ENCODE measurements at regions not wholly inside any gene's neighbourhood (a gene's known extent, or its start where the extent isn't known, plus 50 kb on each side); places are given as distances from the start of the nearest gene placed in this dataset.

GRCh38 chr15:35596285-35596684 lies 50.3 kb upstream of the DPH6 start:
- Histone ChIP-seq H3K36me3 (replicated peaks in 1 of 2; ENCODE audit: control insufficient read depth in 2 of 2, insufficient read depth in 2 of 2, low read length in 2 of 2) (no peaks in the 10 kb centered on the region), H3K4me2 (ENCODE audit: insufficient read depth, low read length, poor library complexity, severe bottlenecking) (no peak overlapping the region), H2BK5ac (ENCODE audit: low read length) (no peak overlapping the region), H3K23ac (ENCODE audit: low read depth, low read length, poor library complexity) (no peak overlapping the region), H3K9ac (ENCODE audit: low read depth, low read length, poor library complexity) (no peak overlapping the region), H3K79me1 (ENCODE audit: low read depth, low read length) (no peaks in the 10 kb centered on the region), H4K91ac (ENCODE audit: low read depth, low read length, poor library complexity) (no peak overlapping the region), H2AK5ac (ENCODE audit: low read depth, low read length) (no peak overlapping the region), H3K9me3 (replicated peaks in 1 of 2; ENCODE audit: control insufficient read depth in 2 of 2, insufficient read depth in 1 of 2, low read depth in 1 of 2, low read length in 2 of 2) (no peaks in the 10 kb centered on the region), H4K8ac (ENCODE audit: low read depth, low read length) (no peak overlapping the region), H3K4ac (ENCODE audit: low read length) (no peak overlapping the region), H2BK15ac (ENCODE audit: low read length) (no peak overlapping the region), H2AFZ (ENCODE audit: low read length) (no peak overlapping the region), H3K27me3 (ENCODE audit: control insufficient read depth in 3 of 3, insufficient read depth in 3 of 3, low read depth in 1 of 3, low read length in 3 of 3) (no peaks in the 10 kb centered on the region), H3K14ac (ENCODE audit: low read length) (no peak overlapping the region), H2BK120ac (ENCODE audit: low read depth, low read length) (no peak overlapping the region), H2BK12ac (ENCODE audit: low read length) (no peak overlapping the region), H3K4me3 (ENCODE audit: low read length in 2 of 2) (no peak overlapping the region), H3K4me1 (ENCODE audit: control insufficient read depth in 2 of 2, insufficient read depth in 1 of 2, low read depth in 1 of 2, low read length in 2 of 2) (peaks cover 0 to 2% of the 10 kb centered on the region in 2 donors), H3K27ac (replicated peaks; ENCODE audit: low read length) (no peak overlapping the region), H3K18ac (ENCODE audit: low read length) (no peak overlapping the region)
- DNase-seq (ENCODE audit: low spot score): no peak
- WGBS, 2 donors (ENCODE audit: extremely low coverage in 2 of 2, insufficient read length in 2 of 2, insufficient replicate concordance in 1 of 2): no CpG with 5 or more reads among the region's 1 CpG

- Histone ChIP-seq H3K9me3 (replicated peaks in 1 of 2; ENCODE audit: control insufficient read depth in 2 of 2, insufficient read depth in 1 of 2, low read depth in 1 of 2, low read length in 2 of 2) (no peaks in the 10 kb centered on the region), H3K27ac (replicated peaks; ENCODE audit: low read length) (no peak overlapping the region), H3K9ac (ENCODE audit: low read depth, low read length, poor library complexity) (no peak overlapping the region), H3K4me1 (ENCODE audit: control insufficient read depth in 2 of 2, insufficient read depth in 1 of 2, low read depth in 1 of 2, low read length in 2 of 2) (peaks cover 0 to 2% of the 10 kb centered on the region in 2 donors), H2BK15ac (ENCODE audit: low read length) (no peak overlapping the region), H3K79me1 (ENCODE audit: low read depth, low read length) (no peaks in the 10 kb centered on the region), H3K23ac (ENCODE audit: low read depth, low read length, poor library complexity) (no peak overlapping the region), H3K36me3 (replicated peaks in 1 of 2; ENCODE audit: control insufficient read depth in 2 of 2, insufficient read depth in 2 of 2, low read length in 2 of 2) (no peaks in the 10 kb centered on the region), H2AK5ac (ENCODE audit: low read depth, low read length) (no peak overlapping the region), H2BK120ac (ENCODE audit: low read depth, low read length) (no peak overlapping the region), H3K4me2 (ENCODE audit: insufficient read depth, low read length, poor library complexity, severe bottlenecking) (no peak overlapping the region), H3K4me3 (ENCODE audit: low read length in 2 of 2) (no peak overlapping the region), H3K18ac (ENCODE audit: low read length) (no peak overlapping the region), H3K14ac (ENCODE audit: low read length) (no peak overlapping the region), H2BK12ac (ENCODE audit: low read length) (no peak overlapping the region), H2AFZ (ENCODE audit: low read length) (no peak overlapping the region), H3K4ac (ENCODE audit: low read length) (no peak overlapping the region), H2BK5ac (ENCODE audit: low read length) (no peak overlapping the region), H3K27me3 (ENCODE audit: control insufficient read depth in 3 of 3, insufficient read depth in 3 of 3, low read depth in 1 of 3, low read length in 3 of 3) (no peaks in the 10 kb centered on the region), H4K91ac (ENCODE audit: low read depth, low read length, poor library complexity) (no peak overlapping the region), H4K8ac (ENCODE audit: low read depth, low read length) (no peak overlapping the region)
- WGBS, 2 donors (ENCODE audit: extremely low coverage in 2 of 2, insufficient read length in 2 of 2, insufficient replicate concordance in 1 of 2): 100% methylated on average over 1 of the region's 3 CpGs; no CpG with 5 or more reads in 1 of the 2 donors
- DNase-seq (ENCODE audit: low spot score): no peak
Observed at GRCh38 chr15:35602836-35603235, 56.9 kb upstream of the DPH6 start.

GRCh38 chr15:35603301-35603700 lies 57.3 kb upstream of the DPH6 start:
- no peak overlapping the region for H3K9ac ChIP-seq (ENCODE audit: low read depth, low read length, poor library complexity)
- H2AK5ac ChIP-seq (ENCODE audit: low read depth, low read length): no peak overlapping the region
- H4K91ac ChIP-seq (ENCODE audit: low read depth, low read length, poor library complexity): no peak overlapping the region
- DNase-seq (ENCODE audit: low spot score): no peak
- H3K9me3 ChIP-seq (replicated peaks in 1 of 2; ENCODE audit: control insufficient read depth in 2 of 2, insufficient read depth in 1 of 2, low read depth in 1 of 2, low read length in 2 of 2): no peaks in the 10 kb centered on the region
- no peak overlapping the region for H3K4ac ChIP-seq (ENCODE audit: low read length)
- H2BK120ac ChIP-seq (ENCODE audit: low read depth, low read length): no peak overlapping the region
- no peak overlapping the region for H3K27ac ChIP-seq (replicated peaks; ENCODE audit: low read length)
- no peak overlapping the region for H2BK5ac ChIP-seq (ENCODE audit: low read length)
- no peak overlapping the region for H2AFZ ChIP-seq (ENCODE audit: low read length)
- no peak overlapping the region for H3K4me2 ChIP-seq (ENCODE audit: insufficient read depth, low read length, poor library complexity, severe bottlenecking)
- H3K23ac ChIP-seq (ENCODE audit: low read depth, low read length, poor library complexity): no peak overlapping the region
- H3K27me3 ChIP-seq (ENCODE audit: control insufficient read depth in 3 of 3, insufficient read depth in 3 of 3, low read depth in 1 of 3, low read length in 3 of 3): no peaks in the 10 kb centered on the region
- no peaks in the 10 kb centered on the region for H3K79me1 ChIP-seq (ENCODE audit: low read depth, low read length)
- H2BK12ac ChIP-seq (ENCODE audit: low read length): no peak overlapping the region
- peaks cover 0 to 2% of the 10 kb centered on the region in 2 donors for H3K4me1 ChIP-seq (ENCODE audit: control insufficient read depth in 2 of 2, insufficient read depth in 1 of 2, low read depth in 1 of 2, low read length in 2 of 2)
- no peak overlapping the region for H3K18ac ChIP-seq (ENCODE audit: low read length)
- H3K36me3 ChIP-seq (replicated peaks in 1 of 2; ENCODE audit: control insufficient read depth in 2 of 2, insufficient read depth in 2 of 2, low read length in 2 of 2): no peaks in the 10 kb centered on the region
- H4K8ac ChIP-seq (ENCODE audit: low read depth, low read length): no peak overlapping the region
- H2BK15ac ChIP-seq (ENCODE audit: low read length): no peak overlapping the region
- no CpG with 5 or more reads among the region's 2 CpGs for WGBS, 2 donors (ENCODE audit: extremely low coverage in 2 of 2, insufficient read length in 2 of 2, insufficient replicate concordance in 1 of 2)
- H3K4me3 ChIP-seq (ENCODE audit: low read length in 2 of 2): no peak overlapping the region
- no peak overlapping the region for H3K14ac ChIP-seq (ENCODE audit: low read length)

GRCh38 chr15:35603856-35604255 lies 57.9 kb upstream of the DPH6 start:
- Histone ChIP-seq H2BK12ac (ENCODE audit: low read length) (no peak overlapping the region), H3K4ac (ENCODE audit: low read length) (no peak overlapping the region), H3K27me3 (ENCODE audit: control insufficient read depth in 3 of 3, insufficient read depth in 3 of 3, low read depth in 1 of 3, low read length in 3 of 3) (no peaks in the 10 kb centered on the region), H3K36me3 (replicated peaks in 1 of 2; ENCODE audit: control insufficient read depth in 2 of 2, insufficient read depth in 2 of 2, low read length in 2 of 2) (no peaks in the 10 kb centered on the region), H2AFZ (ENCODE audit: low read length) (no peak overlapping the region), H3K4me3 (ENCODE audit: low read length in 2 of 2) (no peak overlapping the region), H4K8ac (ENCODE audit: low read depth, low read length) (no peak overlapping the region), H3K18ac (ENCODE audit: low read length) (no peak overlapping the region), H2AK5ac (ENCODE audit: low read depth, low read length) (no peak overlapping the region), H3K4me1 (ENCODE audit: control insufficient read depth in 2 of 2, insufficient read depth in 1 of 2, low read depth in 1 of 2, low read length in 2 of 2) (peaks cover 0 to 2% of the 10 kb centered on the region in 2 donors), H3K79me1 (ENCODE audit: low read depth, low read length) (no peaks in the 10 kb centered on the region), H2BK15ac (ENCODE audit: low read length) (no peak overlapping the region), H3K23ac (ENCODE audit: low read depth, low read length, poor library complexity) (no peak overlapping the region), H3K14ac (ENCODE audit: low read length) (no peak overlapping the region), H3K9ac (ENCODE audit: low read depth, low read length, poor library complexity) (no peak overlapping the region), H3K4me2 (ENCODE audit: insufficient read depth, low read length, poor library complexity, severe bottlenecking) (no peak overlapping the region), H4K91ac (ENCODE audit: low read depth, low read length, poor library complexity) (no peak overlapping the region), H2BK5ac (ENCODE audit: low read length) (no peak overlapping the region), H2BK120ac (ENCODE audit: low read depth, low read length) (no peak overlapping the region), H3K27ac (replicated peaks; ENCODE audit: low read length) (no peak overlapping the region), H3K9me3 (replicated peaks in 1 of 2; ENCODE audit: control insufficient read depth in 2 of 2, insufficient read depth in 1 of 2, low read depth in 1 of 2, low read length in 2 of 2) (no peaks in the 10 kb centered on the region)
- DNase-seq (ENCODE audit: low spot score): no peak
